GM10847 (cell line): ENCODE measurements at regions not wholly inside any gene's neighbourhood (a gene's known extent, or its start where the extent isn't known, plus 50 kb on each side); places are given as distances from the start of the nearest gene placed in this dataset.

Experiments
- POLR2A ChIP-seq: IDR thresholded peaks from 2 replicates; pipeline ENCODE4 v1.6.1; 2011; ENCODE audit not compliant: insufficient read length; ENCODE audit errors: extremely low read depth

DNA sequence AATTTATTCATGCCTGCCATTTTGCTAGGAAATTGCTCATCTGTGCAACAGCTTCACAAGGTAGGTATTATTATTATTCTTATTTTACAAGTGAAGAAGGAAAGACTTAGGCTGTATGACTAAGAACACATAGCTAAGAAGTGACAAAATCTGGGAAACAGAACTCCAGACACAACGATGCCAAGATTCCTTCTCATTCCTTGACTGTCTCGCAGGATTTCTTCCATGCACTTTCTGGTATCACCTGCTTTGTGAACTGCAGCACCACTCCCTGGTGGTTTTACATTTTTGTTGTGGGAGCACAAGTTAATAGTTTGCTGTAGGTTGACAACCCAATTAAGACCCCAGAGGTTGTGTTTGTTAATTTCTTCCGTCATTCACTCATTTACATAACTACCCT is 188.5 kb downstream of the LACC1 start:
- TF ChIP-seq POLR2A: no peak

DNA sequence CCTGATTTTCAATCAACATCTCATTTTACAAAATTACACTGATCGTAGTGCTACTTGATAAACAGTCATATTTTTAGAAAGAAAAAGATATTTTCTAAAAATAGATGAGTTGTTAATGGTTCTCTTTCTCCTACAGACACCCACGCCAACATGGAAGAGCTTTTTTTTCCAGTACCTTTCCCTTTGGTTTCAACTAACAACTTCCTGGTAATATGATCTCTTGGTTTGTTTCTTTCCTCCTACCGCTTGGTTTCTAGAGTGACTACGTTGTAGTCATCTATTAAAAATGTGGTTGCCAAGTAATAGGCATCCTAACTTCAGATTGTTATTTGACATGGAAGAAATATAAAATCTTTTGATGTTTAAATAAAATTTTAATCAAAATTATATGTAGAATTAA is 189.0 kb downstream of the LACC1 start:
- no peak for TF ChIP-seq POLR2A

DNA sequence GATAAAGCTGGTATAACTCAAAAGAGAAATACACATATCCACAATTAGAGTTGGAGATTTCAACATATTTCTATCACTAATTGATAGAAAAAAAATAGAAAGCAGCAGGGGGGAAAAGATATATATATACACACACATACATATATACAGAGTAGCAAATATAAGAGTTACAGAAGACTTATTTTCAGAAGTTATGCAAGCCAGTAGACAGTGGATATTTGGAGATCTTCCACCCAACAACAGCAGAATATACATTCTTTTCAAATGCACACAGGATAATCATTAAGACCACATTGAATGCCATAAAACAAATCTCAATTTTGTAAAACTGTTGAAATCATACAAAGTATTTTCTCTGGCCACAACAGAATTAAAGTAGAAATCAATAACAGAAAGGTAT is 192.8 kb downstream of the LACC1 start:
- no peak for TF ChIP-seq POLR2A

DNA sequence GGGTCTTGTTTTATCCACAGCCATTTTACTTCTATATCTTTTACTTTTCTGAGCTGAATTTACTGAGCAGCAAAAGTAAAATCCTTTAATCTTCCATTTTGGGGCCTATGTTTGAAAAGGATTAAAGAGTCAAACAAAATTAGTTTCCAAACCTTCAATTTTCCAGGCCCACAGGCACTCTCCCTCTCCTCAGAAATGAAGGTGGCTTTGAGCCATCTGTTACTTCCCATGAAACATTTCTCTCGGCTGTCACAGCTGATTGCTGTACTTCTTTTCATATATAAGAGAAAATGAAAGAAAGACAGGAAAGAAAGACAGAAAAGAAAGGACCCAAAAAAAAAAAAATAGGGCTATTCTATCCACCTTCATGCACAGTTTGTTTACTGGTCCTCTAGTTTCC is 194.9 kb downstream of the LACC1 start:
- no peak for TF ChIP-seq POLR2A

DNA sequence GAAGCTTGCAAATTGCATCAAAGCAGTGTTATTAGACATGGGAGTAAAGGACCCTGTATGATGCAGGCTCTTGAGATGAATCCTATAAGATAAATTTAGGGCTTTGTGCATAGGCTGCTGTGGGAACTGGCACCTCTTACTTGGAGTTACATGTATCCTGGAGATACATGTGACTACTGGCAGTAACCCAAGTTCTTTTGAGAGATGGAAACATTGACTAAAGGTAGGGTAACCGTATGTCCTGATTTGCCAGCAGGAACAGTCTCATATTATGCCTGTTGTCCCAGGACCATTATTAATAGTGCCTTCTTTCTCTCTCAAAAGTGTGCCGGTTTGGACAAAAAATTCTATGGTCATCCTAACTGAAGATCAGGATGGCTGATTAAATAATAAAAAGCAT is 195.4 kb downstream of the LACC1 start:
- no peak for TF ChIP-seq POLR2A

DNA sequence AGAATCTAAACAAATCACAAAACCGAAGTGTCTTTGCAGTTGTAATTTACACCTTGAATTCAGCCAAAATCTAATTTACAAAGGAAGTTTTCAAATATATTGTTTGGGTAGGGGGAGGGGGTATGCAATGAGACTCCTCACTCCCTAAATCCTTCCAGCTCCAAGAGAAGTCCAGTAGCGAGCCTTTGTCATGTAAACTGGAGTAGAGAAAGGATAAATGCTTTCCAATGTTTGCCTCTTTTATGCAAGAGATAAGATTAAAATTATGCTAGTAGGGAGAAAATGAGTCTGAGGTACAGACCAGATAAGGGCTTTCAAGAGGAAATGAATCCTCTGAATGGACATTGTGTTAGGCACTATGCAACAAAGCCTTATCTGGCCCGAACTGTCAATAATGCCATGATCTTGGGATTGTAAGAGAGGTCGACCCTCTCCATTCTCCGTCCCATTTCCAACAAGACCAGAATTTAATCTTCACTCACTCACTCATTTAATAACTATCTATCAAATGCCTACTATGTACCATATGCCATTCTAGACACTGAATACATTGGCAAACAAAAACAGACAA is 199.2 kb downstream of the LACC1 start:
- TF ChIP-seq POLR2A: no peak

DNA sequence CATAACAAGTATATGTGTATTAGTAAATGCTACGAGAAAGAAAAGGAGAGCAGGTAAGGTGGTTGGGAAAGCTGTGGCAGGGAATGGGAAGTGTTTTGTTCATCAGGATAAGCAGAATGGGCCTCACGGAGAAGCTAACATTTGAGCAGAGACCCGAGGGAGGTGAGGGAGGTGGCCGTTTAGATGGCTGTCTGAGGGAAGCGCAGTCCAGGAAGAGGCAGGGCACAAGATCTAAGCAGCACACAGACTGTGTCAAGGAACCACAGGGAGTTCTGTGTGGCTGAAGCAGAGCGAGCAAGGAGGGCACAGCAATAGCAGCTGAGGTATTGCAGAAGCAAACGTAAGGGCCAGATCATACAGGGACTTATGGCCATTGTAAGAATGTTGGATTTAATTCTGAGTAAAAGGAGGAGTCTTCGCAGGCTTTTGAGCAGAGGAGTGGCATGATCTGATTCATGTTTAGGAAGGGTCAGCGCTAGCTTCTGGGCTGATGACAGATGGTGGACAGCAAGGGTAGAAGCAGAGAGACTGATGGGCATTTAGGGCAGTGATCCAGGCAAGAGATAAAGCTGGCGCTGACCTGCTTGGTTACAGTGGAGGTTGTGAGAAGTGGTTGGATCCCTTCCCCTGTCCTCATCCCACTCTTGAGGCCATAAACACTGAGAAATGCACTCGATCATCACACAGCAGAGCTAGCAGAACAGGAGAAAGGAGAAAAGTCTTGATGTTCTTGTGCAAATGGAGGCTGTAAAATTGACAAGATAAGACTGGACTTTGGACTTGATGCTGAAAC is 199.9 kb downstream of the LACC1 start:
- no peak for TF ChIP-seq POLR2A

DNA sequence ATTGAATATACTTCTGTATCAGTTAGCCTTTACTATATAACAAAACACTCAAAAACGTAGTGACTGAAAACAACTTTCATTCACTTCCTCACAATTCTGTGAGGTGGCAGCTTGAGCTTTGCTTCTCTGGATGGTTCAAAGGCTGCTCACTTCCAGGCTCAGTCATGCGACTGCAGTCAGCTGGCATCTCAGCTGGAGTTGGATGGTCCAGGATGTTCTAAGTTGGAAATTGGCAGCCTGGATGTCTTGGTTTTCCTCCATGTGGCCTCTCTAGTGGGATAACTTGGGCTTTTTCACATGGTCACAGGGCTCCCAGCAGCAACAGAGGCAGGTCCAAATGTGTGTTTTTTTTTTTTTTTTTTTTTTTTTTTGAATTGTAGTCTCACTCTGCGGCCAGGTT is 204.4 kb downstream of the LACC1 start:
- TF ChIP-seq POLR2A: no peak

DNA sequence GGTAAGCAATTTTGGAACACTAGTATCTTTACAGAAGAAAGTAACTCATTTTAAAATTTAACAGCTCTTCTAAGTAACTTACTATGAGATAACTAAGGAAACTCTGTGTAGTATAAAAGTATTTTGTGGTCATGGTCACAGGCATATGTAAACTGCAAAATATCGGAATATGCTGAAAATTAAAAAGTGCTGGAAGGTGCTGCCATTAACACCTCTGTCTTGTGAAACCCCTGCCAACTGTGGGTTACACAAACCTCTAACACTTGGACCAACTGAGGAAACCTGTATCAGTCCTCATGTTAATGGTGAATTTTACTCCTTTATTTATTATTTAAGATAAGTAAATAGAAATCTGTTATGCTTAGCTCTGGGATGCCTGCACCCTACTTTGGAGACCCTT is 206.7 kb downstream of the LACC1 start:
- no peak for TF ChIP-seq POLR2A

DNA sequence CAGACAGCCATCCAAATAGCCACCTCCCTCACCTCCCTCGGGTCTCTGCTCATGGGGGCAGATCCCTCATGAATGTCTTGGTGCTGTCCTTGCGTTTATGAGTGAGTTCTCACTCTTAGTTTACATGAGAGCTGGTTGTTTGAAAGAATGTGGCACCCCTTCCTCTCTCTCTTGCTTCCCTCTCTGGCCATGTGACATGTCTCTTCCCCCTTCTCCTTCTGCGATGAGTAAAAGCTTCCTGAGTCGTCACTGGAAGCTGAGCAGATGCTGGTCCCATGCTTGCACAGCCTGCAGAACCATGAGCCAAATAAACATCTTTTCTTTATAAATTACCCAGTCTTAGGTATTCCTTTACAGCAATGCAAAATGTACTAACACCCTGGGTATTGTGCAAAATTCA is 208.7 kb downstream of the LACC1 start:
- TF ChIP-seq POLR2A: no peak

DNA sequence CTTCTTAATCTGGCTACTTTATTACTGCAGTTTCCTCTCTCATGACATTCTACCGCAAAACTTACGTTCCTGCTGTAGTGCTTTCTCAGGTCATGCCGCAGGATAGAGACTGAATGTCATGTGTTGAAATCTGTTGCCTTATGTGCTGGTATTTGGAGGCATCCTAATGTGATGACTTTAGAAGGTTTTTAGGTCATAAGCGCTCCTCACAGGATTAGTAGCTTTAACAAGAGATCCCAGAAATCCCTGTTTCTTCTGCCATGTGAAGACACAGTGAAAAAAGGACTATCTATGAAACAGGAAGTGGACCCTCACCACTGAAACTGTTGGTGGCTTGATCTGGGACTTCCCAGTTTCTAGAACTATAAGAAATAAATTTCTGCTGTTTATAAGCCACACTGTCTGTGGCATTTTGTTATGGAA is 209.3 kb downstream of the LACC1 start:
- no peak for TF ChIP-seq POLR2A

DNA sequence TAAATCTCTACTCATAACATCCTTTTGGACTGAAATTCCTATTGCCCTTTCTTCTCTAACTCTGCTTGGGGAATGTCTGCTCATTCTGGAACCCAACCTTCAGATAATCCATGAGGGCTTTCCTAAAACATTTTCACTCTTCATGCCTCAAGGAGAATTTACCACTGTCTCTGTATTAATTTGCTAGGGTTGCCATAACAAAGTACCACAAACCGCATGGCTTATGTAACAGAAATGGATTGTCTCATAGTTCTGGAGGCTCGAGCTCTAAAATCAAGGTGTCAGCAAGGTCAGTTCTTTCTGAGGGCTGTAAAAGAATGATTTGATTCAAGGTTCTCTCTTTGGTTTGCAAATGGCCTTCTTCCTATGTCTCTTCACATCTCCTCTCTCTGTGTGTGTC is 209.7 kb downstream of the LACC1 start:
- no peak for TF ChIP-seq POLR2A

DNA sequence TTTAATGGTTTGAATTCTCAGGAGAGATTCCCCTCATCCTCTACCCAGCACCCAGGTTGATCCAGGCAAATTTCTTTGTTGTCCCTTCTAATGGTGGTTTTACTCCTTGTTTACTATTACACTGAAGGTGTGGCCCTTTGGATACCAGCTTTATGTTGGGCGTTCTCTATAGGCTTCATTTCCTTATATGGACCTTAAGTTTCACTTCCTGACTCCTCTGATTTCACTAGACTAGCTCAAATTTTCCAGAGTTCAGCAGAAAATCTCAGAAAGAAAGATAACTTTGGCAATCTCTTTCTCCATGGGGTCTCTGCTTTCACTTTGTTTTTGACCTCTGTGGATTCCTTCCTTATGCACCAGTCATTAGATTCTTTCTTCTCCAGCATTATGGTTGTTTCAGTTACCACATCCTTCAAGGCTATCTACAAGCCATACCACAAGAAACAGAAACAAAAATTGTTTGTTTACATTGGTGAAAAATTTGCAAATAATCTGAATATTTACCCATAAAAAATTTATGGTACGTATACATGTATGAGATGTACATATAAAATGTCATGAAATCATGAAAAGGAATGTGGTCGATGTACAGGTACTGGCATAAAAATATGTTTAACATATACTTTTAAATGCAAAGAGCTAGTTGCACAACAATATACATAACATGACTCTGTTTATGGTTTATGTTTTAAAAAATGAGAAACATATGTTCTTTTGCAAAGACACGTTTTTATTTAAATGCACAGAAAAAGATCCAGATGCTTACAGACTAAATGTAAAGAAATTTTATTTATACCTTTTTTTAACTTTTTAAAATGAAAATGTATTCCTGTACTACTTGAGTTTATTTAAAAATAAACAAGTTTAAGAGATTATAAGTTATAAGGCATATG is 212.6 kb downstream of the LACC1 start:
- TF ChIP-seq POLR2A: no peak

DNA sequence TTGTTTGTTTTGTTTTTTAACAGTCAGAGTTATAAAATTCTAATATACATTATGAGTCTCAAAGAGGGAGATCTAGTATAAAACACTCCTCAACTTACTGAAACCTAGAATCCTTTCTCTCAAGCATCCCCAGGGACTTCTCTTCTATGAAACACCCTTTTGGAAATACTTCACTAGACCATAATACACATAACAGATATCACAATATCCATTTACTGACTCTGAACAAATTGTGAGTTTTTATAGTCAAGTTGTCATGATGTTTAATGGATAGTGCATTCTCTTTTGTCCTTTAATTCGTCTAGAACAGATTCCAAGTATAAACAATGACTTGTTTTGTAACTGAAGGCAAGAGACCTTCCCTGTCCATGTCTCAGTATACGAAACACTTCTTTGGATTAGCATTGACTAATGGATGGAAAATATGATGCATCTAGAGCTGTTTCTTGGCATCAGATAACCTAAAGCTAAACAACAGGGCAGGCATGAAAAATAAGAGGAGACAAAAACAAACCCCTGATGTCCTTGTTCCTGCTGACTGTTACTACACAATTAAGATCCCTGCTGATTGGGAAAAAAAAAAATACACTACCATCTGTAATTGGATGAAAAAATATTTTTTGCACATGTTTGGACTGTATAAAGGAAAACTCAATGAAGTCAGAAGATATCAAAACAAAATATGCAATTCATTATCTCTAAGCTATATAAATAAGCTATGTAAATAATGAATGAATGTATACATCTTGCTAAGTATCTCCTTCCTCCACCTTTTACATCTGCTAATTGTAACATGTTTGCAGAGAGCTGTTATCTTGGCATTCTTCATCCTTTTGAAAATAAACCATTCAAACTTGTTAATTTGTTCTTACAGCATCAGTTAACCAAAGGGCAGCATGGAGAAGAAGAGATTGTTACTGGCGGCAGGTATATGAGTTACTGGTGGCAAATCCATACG is 214.2 kb downstream of the LACC1 start:
- TF ChIP-seq POLR2A: no peak

DNA sequence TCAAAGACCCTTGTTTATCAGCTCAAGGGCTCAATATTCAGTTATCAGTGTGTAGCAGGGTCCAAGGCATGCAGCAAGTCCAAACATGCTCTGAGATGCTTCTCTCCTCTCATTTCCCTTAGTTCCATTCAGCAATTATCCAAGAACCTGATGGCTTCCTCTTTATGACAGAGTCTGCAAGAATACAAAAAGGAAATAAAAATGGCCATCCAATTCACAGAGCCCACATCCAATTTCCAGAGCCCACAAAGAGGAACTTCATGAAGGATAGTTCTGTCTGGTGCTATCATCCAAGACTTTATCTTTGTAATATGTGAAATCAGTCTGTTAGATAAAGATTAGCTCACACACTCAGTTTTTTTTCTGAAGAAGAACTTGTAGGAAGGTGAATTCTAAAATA is 217.2 kb downstream of the LACC1 start:
- no peak for TF ChIP-seq POLR2A
